Kidney epithelial cell (primary cell): ENCODE measurements at regions not wholly inside any gene's neighbourhood (a gene's known extent, or its start where the extent isn't known, plus 50 kb on each side); places are given as distances from the start of the nearest gene placed in this dataset.
A peak's percentile ranks its signal among the peaks of the same experiment; 100 is the strongest.

ENCODE experiments used
- DNase-seq: peaks from one replicate; pipeline ENCODE4 v3.0.0-alpha.2; 2010; ENCODE audit warnings: low read depth
- H3K27me3 ChIP-seq: 2 replicates; pipeline ENCODE4 v1.6.0; 2011; ENCODE audit warnings: low read length; ENCODE audit not compliant: control insufficient read depth, insufficient read depth
- H3K36me3 ChIP-seq: 2 replicates; pipeline ENCODE4 v1.5.1; 2011; ENCODE audit warnings: low read length; ENCODE audit not compliant: control insufficient read depth, insufficient read depth
- H3K4me3 ChIP-seq: 2 replicates; pipeline ENCODE4 v1.5.1; 2011; ENCODE audit warnings: low read depth, mild to moderate bottlenecking, control low read depth, low read length
- TF ChIP-seq, protein P1 (sequence below): IDR thresholded peaks from 2 replicates; pipeline ENCODE4 v1.5.1; 2011; ENCODE audit warnings: mild to moderate bottlenecking, moderate library complexity, low read length, control low read depth, inconsistent platforms; ENCODE audit not compliant: insufficient read depth, poor library complexity, severe bottlenecking

- TF ChIP-seq, protein P1, sequence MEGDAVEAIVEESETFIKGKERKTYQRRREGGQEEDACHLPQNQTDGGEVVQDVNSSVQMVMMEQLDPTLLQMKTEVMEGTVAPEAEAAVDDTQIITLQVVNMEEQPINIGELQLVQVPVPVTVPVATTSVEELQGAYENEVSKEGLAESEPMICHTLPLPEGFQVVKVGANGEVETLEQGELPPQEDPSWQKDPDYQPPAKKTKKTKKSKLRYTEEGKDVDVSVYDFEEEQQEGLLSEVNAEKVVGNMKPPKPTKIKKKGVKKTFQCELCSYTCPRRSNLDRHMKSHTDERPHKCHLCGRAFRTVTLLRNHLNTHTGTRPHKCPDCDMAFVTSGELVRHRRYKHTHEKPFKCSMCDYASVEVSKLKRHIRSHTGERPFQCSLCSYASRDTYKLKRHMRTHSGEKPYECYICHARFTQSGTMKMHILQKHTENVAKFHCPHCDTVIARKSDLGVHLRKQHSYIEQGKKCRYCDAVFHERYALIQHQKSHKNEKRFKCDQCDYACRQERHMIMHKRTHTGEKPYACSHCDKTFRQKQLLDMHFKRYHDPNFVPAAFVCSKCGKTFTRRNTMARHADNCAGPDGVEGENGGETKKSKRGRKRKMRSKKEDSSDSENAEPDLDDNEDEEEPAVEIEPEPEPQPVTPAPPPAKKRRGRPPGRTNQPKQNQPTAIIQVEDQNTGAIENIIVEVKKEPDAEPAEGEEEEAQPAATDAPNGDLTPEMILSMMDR, result no peak
- peaks cover 17% of the 10 kb centered on the region for H3K27me3 ChIP-seq
- DNase-seq, result no peak
- H3K4me3 ChIP-seq, result no peak overlapping the region
- no peaks in the 10 kb centered on the region for H3K36me3 ChIP-seq
Observed at GRCh38 chr11:119797123-119797611, 68.2 kb upstream of the NECTIN1 start.

DNA sequence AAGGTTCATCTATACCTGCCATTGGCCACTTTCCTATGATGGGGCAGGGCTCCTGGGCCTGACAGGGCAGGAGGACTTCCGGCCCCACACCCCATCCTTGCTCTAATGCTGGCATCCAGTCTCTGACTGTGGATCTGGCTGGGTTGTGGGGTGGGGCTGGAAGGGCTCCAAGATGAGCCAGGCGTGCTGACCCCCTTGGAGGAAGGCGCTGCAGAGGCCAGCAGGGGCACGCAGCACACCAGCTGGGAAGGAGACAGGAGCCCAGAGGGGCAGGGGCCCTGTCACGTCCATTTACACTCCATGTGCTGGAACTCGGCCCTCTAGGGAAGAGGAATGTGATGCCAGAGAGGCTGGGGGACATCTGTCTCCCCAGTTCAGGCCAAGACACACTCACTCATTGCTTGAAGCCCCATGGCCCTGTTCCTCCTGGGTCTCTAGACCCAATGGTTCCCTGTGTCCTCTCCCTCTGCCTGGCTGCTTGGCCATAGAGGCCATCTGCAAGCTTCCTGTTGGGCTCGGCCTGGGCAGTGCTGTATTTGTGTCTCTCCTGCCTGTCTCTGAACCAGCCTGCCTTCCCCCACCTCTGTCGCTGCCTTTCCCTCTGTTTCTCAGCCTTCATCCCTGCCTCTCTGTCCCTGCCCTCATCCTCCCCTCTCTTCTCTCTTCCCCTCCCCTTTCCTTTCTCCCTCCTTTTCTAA lies 67.5 kb upstream of the NECTIN1 start:
- TF ChIP-seq, protein P1, result no peak
- H3K27me3 ChIP-seq, result peaks cover 17% of the 10 kb centered on the region
- H3K4me3 ChIP-seq, result no peak overlapping the region
- no peak for DNase-seq
- H3K36me3 ChIP-seq, result no peaks in the 10 kb centered on the region

- no peak for DNase-seq
- no peak overlapping the region for H3K4me3 ChIP-seq
- TF ChIP-seq, protein P1, result no peak
- H3K27me3 ChIP-seq, result peaks cover 18% of the 10 kb centered on the region
- no peaks in the 10 kb centered on the region for H3K36me3 ChIP-seq
Observed at GRCh38 chr11:119795690-119796089, 66.7 kb upstream of the NECTIN1 start.

GRCh38 chr11:119795231-119795630 lies 66.2 kb upstream of the NECTIN1 start:
- peak; percentile 4 for DNase-seq
- Histone ChIP-seq H3K4me3 (no peak overlapping the region), H3K27me3 (peaks cover 18% of the 10 kb centered on the region), H3K36me3 (no peaks in the 10 kb centered on the region)
- TF ChIP-seq, protein P1, result no peak

- Histone ChIP-seq H3K4me3 (no peak overlapping the region), H3K36me3 (no peaks in the 10 kb centered on the region), H3K27me3 (peaks cover 18% of the 10 kb centered on the region)
- TF ChIP-seq, protein P1, result no peak
- no peak for DNase-seq
Observed at GRCh38 chr11:119794756-119795155, 65.8 kb upstream of the NECTIN1 start.
